ENCODE measurements at regions not wholly inside any gene's neighbourhood (a gene's known extent, or its start where the extent isn't known, plus 50 kb on each side); places are given as distances from the start of the nearest gene placed in this dataset.

DNA sequence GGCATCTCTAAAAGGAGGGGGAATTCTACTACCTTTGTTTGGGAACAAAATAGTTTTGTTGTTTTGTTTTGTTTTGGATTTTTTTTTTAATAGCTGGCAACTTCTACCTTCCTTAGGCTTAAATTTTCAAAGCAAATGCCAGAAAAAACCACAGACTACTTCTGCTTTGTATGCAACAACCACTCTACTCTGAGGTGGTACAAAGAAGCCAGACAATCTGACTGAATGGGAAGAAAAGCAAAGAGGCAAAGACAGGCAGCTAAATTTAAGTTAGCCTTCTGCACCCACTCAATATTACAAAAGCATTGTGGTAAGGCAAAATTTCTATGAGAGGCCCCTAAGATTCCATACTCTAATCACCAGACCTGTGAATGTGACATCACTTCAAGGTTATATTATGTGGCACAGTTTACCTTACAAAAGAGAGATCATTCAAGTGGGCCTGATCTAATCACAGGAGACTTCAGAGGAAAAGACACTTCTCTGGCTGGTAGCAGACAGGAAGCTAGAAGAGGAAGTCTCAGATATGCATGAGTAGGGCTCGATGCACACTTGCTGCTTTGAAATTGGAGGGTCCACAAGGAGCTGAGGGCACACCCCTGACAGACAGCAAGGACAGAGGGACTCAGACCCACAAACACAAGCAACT, 566.6 kb downstream of the RPS29 start:
- TF ChIP-seq, protein P1, sequence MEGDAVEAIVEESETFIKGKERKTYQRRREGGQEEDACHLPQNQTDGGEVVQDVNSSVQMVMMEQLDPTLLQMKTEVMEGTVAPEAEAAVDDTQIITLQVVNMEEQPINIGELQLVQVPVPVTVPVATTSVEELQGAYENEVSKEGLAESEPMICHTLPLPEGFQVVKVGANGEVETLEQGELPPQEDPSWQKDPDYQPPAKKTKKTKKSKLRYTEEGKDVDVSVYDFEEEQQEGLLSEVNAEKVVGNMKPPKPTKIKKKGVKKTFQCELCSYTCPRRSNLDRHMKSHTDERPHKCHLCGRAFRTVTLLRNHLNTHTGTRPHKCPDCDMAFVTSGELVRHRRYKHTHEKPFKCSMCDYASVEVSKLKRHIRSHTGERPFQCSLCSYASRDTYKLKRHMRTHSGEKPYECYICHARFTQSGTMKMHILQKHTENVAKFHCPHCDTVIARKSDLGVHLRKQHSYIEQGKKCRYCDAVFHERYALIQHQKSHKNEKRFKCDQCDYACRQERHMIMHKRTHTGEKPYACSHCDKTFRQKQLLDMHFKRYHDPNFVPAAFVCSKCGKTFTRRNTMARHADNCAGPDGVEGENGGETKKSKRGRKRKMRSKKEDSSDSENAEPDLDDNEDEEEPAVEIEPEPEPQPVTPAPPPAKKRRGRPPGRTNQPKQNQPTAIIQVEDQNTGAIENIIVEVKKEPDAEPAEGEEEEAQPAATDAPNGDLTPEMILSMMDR (IDR thresholded peaks at IDR 0.05), result no peak
- ATAC-seq (ENCODE audit: low FRiP score) (no peak), DNase-seq (ENCODE audit: low spot score) (no peak)

DNA sequence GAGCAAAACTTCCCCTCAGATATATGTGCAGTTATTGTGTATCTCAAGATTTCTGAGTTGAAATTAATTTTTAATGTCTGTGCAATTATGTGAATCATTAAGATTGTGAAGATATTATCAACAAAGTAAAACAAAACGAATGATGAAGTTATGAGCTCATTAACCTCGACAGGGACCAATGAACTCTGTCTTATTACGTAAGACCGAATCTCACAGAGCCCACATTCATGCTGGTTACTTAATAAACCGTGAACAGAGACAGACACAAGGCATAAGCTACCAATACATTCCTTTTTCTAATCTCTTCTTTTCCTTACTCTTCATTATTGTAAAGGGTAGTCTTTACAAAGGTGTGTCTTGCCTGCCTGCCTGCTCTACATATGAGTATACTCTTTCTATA, 568.7 kb downstream of the RPS29 start:
- DNase-seq (ENCODE audit: low spot score), result no peak
- TF ChIP-seq, protein P1 (IDR thresholded peaks at IDR 0.05), result no peak
- ATAC-seq (ENCODE audit: low FRiP score), result no peak

DNA sequence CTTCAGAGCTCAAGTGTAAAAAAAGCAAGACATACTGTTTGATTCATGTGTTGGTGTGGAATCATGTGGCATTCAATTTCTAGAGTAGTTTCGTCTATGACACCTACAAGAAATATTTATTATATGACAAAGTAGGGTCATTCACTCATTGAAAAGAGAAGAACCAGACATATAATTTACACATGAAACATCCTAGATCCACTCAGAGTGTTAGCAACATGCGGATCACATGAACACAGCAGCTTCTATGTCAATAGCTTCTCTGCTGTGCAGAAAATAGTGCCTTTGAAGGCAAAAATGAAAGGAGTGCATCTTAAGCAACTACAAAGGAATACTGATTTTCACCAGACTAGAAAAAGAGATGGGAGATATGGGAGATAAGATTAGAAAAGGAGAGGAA, 569.8 kb downstream of the RPS29 start:
- TF ChIP-seq, protein P1 (IDR thresholded peaks at IDR 0.05), result no peak
- DNase-seq (ENCODE audit: low spot score) (no peak), ATAC-seq (ENCODE audit: low FRiP score) (no peak)

DNA sequence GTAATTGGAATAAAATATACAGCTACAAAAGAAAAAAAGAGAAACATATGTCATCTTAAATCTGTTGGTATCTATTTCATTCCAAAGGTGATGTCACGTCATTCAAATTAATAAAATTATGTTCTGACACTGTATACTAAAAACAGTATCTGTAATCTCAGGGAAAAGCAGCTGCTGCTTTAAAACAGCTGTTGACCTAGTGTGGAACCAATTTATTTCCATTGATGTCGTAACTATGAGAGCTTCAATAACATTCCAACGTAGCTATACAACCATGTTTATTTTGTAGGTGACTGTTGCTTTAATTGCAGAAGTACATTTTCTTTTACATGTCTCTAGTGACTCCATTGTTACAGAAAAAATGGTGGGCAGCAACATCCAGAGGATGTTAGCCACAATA, 571.7 kb downstream of the RPS29 start:
- DNase-seq (ENCODE audit: low spot score) (no peak), ATAC-seq (ENCODE audit: low FRiP score) (no peak)
- TF ChIP-seq, protein P1 (IDR thresholded peaks at IDR 0.05), result no peak

DNA sequence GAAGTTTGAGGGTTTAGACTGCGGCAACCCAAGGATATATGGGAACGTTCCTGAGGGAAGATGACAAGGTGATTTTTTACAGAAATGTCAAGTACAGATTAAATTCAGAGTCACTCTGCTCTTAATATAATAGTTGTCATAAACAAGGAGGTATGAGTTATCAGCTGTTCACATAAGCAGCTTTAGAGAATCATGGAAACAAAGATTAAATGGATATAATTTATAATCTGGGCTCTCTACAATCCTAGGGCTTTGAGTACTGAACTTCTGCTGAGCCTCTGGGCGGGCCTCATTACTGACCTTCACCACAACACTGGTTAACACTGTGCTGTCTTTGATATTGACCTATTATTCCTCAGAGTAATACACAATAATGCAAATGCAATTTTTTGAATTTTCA, 577.8 kb downstream of the RPS29 start:
- TF ChIP-seq, protein P1 (IDR thresholded peaks at IDR 0.05), result no peak
- ATAC-seq (ENCODE audit: low FRiP score), result no peak

DNA sequence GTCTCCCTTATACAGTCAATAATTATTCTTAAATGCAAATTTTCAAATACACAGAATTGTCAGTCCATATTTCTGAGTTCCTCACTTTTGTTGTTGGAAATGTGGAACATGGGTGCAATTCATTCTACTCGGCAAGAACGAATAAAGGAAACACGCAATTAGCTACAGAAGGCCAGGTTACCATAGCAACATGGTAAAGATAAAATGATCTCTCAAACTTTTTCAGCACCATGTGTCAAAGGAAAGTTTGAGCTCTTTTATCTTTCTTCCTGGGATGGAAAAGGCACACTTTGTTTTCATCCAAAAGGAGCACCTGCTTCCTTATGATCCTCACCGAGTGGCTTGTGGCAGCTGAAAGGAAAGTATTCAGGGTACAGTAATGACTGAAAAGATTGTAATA, 595.0 kb downstream of the RPS29 start:
- TF ChIP-seq, protein P1 (IDR thresholded peaks at IDR 0.05), result no peak
- ATAC-seq (ENCODE audit: low FRiP score) (no peak), DNase-seq (ENCODE audit: low spot score) (no peak)

More for the DNA sequence above, 577.8 kb downstream of the RPS29 start:
- DNase-seq (ENCODE audit: low spot score), result no peak

DNA sequence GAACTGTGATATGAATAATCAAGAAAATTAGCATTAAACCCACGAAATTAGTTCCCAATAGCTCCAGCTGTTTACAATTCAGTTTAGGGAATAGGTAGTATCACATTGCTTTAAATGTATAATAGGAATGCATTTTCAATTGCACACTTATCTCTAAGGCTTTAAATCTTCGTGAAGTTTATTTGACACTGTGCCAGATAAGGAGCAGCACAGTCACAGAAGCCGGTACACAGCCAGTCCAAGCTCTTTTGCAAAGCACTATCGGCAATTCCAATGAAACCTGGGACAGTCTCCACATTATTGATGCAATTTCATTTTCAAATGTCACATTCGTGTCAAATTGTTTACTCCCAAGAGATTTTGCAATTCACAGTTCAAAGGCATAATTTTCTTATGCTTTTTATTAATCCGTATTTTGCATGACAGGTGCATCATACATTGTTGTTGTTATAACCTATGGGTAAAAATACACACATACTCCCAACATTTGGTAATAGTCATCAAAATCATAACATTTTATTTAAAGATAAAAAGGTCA, 602.8 kb downstream of the RPS29 start:
- no peak for ATAC-seq (ENCODE audit: low FRiP score)
- TF ChIP-seq, protein P1 (IDR thresholded peaks at IDR 0.05), result no peak
- no peak for DNase-seq (ENCODE audit: low spot score)
